ENCODE measurements at regions not wholly inside any gene's neighbourhood (a gene's known extent, or its start where the extent isn't known, plus 50 kb on each side); places are given as distances from the start of the nearest gene placed in this dataset.

GRCh38 chr6:86536121-86536520 is 401.2 kb upstream of the HTR1E start:
- H3K79me2 ChIP-seq (ENCODE audit: insufficient read depth, low read length) = no peaks in the 10 kb centered on the region
- ATAC-seq (no peak), FAIRE-seq (no peak), DNase-seq (ENCODE audit: low spot score) (no peak)
- H3K27ac ChIP-seq (ENCODE audit: extremely low read length, insufficient read depth, low read length) = no peak overlapping the region
- intact Hi-C loops (cut with micrococcal nuclease; ENCODE audit: unreplicated experiment) (no loop called here), in situ Hi-C loops (cut with HindIII; ENCODE audit: extremely low pct_ligation_motif_present, low pct_unique_long_range_greater_than_20kb) (no loop called here)
- no peaks in the 10 kb centered on the region for H3K36me3 ChIP-seq (replicated peaks in 1 of 2; ENCODE audit: control insufficient read depth in 1 of 2, insufficient read depth in 2 of 2, low read length in 2 of 2)
- no TSS peak for BruUV-seq (replicated peaks)
- 0 out of 2 replicates have a peak, but pooled peaks have one; percentile 21 for TF ChIP-seq CEBPB (IDR thresholded peaks at IDR 0.05; ENCODE audit: borderline replicate concordance, low read depth, low read length)
- TF ChIP-seq THYN1 (CRISPR knock-in tag; IDR thresholded peaks at IDR 0.05; ENCODE audit: borderline replicate concordance, low read depth) = no peak
- peaks cover 55% of the 10 kb centered on the region for H3K9me3 ChIP-seq (ENCODE audit: low read length)
- no peak overlapping the region for H2AFZ ChIP-seq (ENCODE audit: low read length)
- ChIA-PET CTCF (ENCODE audit: low intra/inter-chr PET ratio, low total read pairs) (no interaction called here), POLR2A (no interaction called here)
- no peaks in the 10 kb centered on the region for H4K20me1 ChIP-seq (ENCODE audit: insufficient read depth, low read length)
- H3K9ac ChIP-seq (ENCODE audit: insufficient read depth, low read depth, low read length) = no peak overlapping the region
- no peaks in the 10 kb centered on the region for H3K27me3 ChIP-seq (ENCODE audit: control insufficient read depth in 1 of 2, insufficient read depth in 2 of 2, low read length in 2 of 2)
- H3K4me2 ChIP-seq (ENCODE audit: low read depth, low read length) = no peak overlapping the region
- no peak overlapping the region for H3K4me3 ChIP-seq (replicated peaks in 1 of 3; ENCODE audit: insufficient read depth in 1 of 3, low read depth in 2 of 3, low read length in 3 of 3)
- no peaks in the 10 kb centered on the region for H3K4me1 ChIP-seq (ENCODE audit: insufficient read depth, low read length)

DNA sequence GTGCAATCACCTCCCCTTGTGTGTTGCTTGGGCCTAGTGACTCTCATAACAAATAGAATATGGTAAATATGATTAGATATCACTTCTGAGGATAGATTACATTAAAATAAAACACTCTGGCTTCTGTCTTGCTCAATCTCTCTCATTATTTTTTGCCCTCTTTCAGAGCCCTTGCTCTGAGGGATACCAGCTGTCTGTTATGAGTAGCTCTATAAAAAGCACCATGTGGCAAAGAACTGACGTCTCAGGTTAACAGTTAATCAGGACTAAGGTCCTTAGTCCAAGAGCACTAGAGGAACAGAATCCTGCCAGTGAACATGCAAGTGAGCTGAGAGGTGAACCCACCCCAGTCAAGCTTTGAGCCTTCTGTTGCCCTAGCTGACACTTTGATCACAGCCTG is 402.2 kb upstream of the HTR1E start:
- no TSS peak for BruUV-seq (replicated peaks)
- ChIA-PET POLR2A (no interaction called here), CTCF (ENCODE audit: low intra/inter-chr PET ratio, low total read pairs) (no interaction called here)
- DNase-seq (ENCODE audit: low spot score) (no peak), ATAC-seq (no peak), FAIRE-seq (no peak)
- TF ChIP-seq, protein P1, sequence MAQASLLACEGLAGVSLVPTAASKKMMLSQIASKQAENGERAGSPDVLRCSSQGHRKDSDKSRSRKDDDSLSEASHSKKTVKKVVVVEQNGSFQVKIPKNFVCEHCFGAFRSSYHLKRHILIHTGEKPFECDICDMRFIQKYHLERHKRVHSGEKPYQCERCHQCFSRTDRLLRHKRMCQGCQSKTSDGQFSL (CRISPR knock-in tag; IDR thresholded peaks at IDR 0.05) = no peak
- TF ChIP-seq ZNF230 (CRISPR knock-in tag; IDR thresholded peaks at IDR 0.05) (no peak), GPN1 (CRISPR knock-in tag; IDR thresholded peaks at IDR 0.05; ENCODE audit: borderline replicate concordance) (no peak), CEBPB (IDR thresholded peaks at IDR 0.05; ENCODE audit: borderline replicate concordance, low read depth, low read length) (peak; percentile 56; the same call in 1 of the 2 replicates), EEA1 (CRISPR knock-in tag; IDR thresholded peaks at IDR 0.05; ENCODE audit: borderline replicate concordance) (no peak)
- Histone ChIP-seq H3K4me1 (ENCODE audit: insufficient read depth, low read length) (no peaks in the 10 kb centered on the region), H3K36me3 (replicated peaks in 1 of 2; ENCODE audit: control insufficient read depth in 1 of 2, insufficient read depth in 2 of 2, low read length in 2 of 2) (no peaks in the 10 kb centered on the region), H4K20me1 (ENCODE audit: insufficient read depth, low read length) (no peaks in the 10 kb centered on the region), H3K4me3 (replicated peaks in 1 of 3; ENCODE audit: insufficient read depth in 1 of 3, low read depth in 2 of 3, low read length in 3 of 3) (no peak overlapping the region), H3K27ac (ENCODE audit: extremely low read length, insufficient read depth, low read length) (no peak overlapping the region), H2AFZ (ENCODE audit: low read length) (no peak overlapping the region), H3K27me3 (ENCODE audit: control insufficient read depth in 1 of 2, insufficient read depth in 2 of 2, low read length in 2 of 2) (no peaks in the 10 kb centered on the region), H3K4me2 (ENCODE audit: low read depth, low read length) (no peak overlapping the region), H3K79me2 (ENCODE audit: insufficient read depth, low read length) (no peaks in the 10 kb centered on the region), H3K9me3 (ENCODE audit: low read length) (peaks cover 53% of the 10 kb centered on the region), H3K9ac (ENCODE audit: insufficient read depth, low read depth, low read length) (no peak overlapping the region)
- 0% methylated on average over 1 of the region's 1 CpG for whole genome bisulfite sequencing (ENCODE audit: low lambda C conversion rate)
- in situ Hi-C loops (cut with HindIII; ENCODE audit: extremely low pct_ligation_motif_present, low pct_unique_long_range_greater_than_20kb) (no loop called here), intact Hi-C loops (cut with micrococcal nuclease; ENCODE audit: unreplicated experiment) (no loop called here)
